Ascending aorta (tissue), 2 donors: ENCODE measurements at regions not wholly inside any gene's neighbourhood (a gene's known extent, or its start where the extent isn't known, plus 50 kb on each side); places are given as distances from the start of the nearest gene placed in this dataset.

Experiments used
- DNase-seq, 2 donors: peaks; one replicate each; pipeline ENCODE4 v3.0.0-alpha.2; 2019; ENCODE audit warnings: low spot score in 2 of 2
- H3K27ac ChIP-seq, 2 donors: fragments of 200-600 bp; sonication (generic); one replicate each; pipeline ENCODE4 v1.5.1; 2016 to 2017; ENCODE audit warnings: mild to moderate bottlenecking in 1 of 2
- H3K27me3 ChIP-seq: fragments of 200-600 bp; sonication (generic); one replicate; pipeline ENCODE4 v1.5.1; 2017
- H3K36me3 ChIP-seq, 2 donors: fragments of 200-600 bp; sonication (generic); one replicate each; pipeline ENCODE4 v1.5.1; 2016
- H3K4me1 ChIP-seq, 2 donors: fragments of 200-600 bp; sonication (generic); one replicate each; pipeline ENCODE4 v1.5.1; 2016 to 2017; ENCODE audit warnings: mild to moderate bottlenecking in 1 of 2
- H3K4me3 ChIP-seq, 2 donors: fragments of 200-600 bp; sonication (generic); one replicate each; pipeline ENCODE4 v1.5.1; 2016 to 2017; ENCODE audit warnings: mild to moderate bottlenecking in 1 of 2
- H3K9me3 ChIP-seq, 2 donors: fragments of 200-600 bp; sonication (generic); one replicate each; pipeline ENCODE4 v1.5.1; 2016
- CTCF ChIP-seq, 3 experiments: fragments of 200-600 bp in 2 of 3; fragments of 450-650 bp in 1 of 3; sonication (generic) in 2 of 3; IDR thresholded peaks; one replicate each; pipeline ENCODE4 v1.5.1; 2016 to 2019; ENCODE audit warnings: antibody characterized with exemption in 3 of 3, mild to moderate bottlenecking in 1 of 3, moderate library complexity in 1 of 3
- intact Hi-C: fragments of 100-400 bp; cut with DNase I; formaldehyde crosslinking; loops from one replicate; pipeline ENCODE4 v1.15.1; 2023

- no peak overlapping the region for H3K27ac ChIP-seq
- H3K4me3 ChIP-seq = no peak overlapping the region
- intact Hi-C loops = loop anchor here (2.0 to 10.0 kb wide), 3 partner anchors 211 to 911 kb away; no protein-coding TSS in a partner anchor
- no peaks in the 10 kb centered on the region for H3K4me1 ChIP-seq
- DNase-seq = no peak
- no peak for TF ChIP-seq CTCF (IDR thresholded peaks at IDR 0.05)
- no peaks in the 10 kb centered on the region for H3K27me3 ChIP-seq
- no peaks in the 10 kb centered on the region for H3K36me3 ChIP-seq
- no peaks in the 10 kb centered on the region for H3K9me3 ChIP-seq
Measured at GRCh38 chr2:181743723-181744031, 63.4 kb upstream of the NEUROD1 start.

- Histone ChIP-seq H3K4me1 (no peaks in the 10 kb centered on the region), H3K27ac (no peak overlapping the region), H3K9me3 (no peaks in the 10 kb centered on the region), H3K27me3 (no peaks in the 10 kb centered on the region), H3K36me3 (no peaks in the 10 kb centered on the region), H3K4me3 (no peak overlapping the region)
- DNase-seq = no peak
- intact Hi-C loops = loop anchor here (10.0 kb wide), 1 partner anchor 909 kb away; no protein-coding TSS in a partner anchor
- TF ChIP-seq CTCF (IDR thresholded peaks at IDR 0.05) = no peak
Measured at GRCh38 chr2:181745796-181746540, 65.7 kb upstream of the NEUROD1 start.

GRCh38 chr2:181746844-181747243 is 66.5 kb upstream of the NEUROD1 start:
- no peak for TF ChIP-seq CTCF (IDR thresholded peaks at IDR 0.05)
- H3K4me1 ChIP-seq = no peaks in the 10 kb centered on the region
- intact Hi-C loops = loop anchor here (10.0 kb wide), 1 partner anchor 908 kb away; no protein-coding TSS in a partner anchor
- no peak overlapping the region for H3K27ac ChIP-seq
- H3K4me3 ChIP-seq = no peak overlapping the region
- no peaks in the 10 kb centered on the region for H3K36me3 ChIP-seq
- H3K27me3 ChIP-seq = no peaks in the 10 kb centered on the region
- H3K9me3 ChIP-seq = no peaks in the 10 kb centered on the region
- no peak for DNase-seq

- Histone ChIP-seq H3K9me3 (no peaks in the 10 kb centered on the region), H3K4me3 (no peak overlapping the region), H3K36me3 (no peaks in the 10 kb centered on the region), H3K27me3 (no peaks in the 10 kb centered on the region), H3K27ac (no peak overlapping the region), H3K4me1 (no peaks in the 10 kb centered on the region)
- DNase-seq = no peak
- intact Hi-C loops = no loop called here
- no peak for TF ChIP-seq CTCF (IDR thresholded peaks at IDR 0.05)
Measured at GRCh38 chr2:181750305-181750704, 70.0 kb upstream of the NEUROD1 start.

- H3K9me3 ChIP-seq = no peaks in the 10 kb centered on the region
- H3K27ac ChIP-seq = no peak overlapping the region
- H3K36me3 ChIP-seq = no peaks in the 10 kb centered on the region
- DNase-seq = no peak
- intact Hi-C loops = no loop called here
- H3K27me3 ChIP-seq = no peaks in the 10 kb centered on the region
- no peak overlapping the region for H3K4me3 ChIP-seq
- no peak for TF ChIP-seq CTCF (IDR thresholded peaks at IDR 0.05)
- H3K4me1 ChIP-seq = no peaks in the 10 kb centered on the region
Measured at GRCh38 chr2:181751266-181752030, 71.1 kb upstream of the NEUROD1 start.
